ENCODE measurements at regions not wholly inside any gene's neighbourhood (a gene's known extent, or its start where the extent isn't known, plus 50 kb on each side); places are given as distances from the start of the nearest gene placed in this dataset.

GRCh38 chr12:93944911-93945310, 203.5 kb upstream of the PLXNC1 start:
- no peak for DNase-seq (ENCODE audit: low read depth)

- DNase-seq (ENCODE audit: low read depth), result no peak
Observed at GRCh38 chr12:93946542-93947150, 201.7 kb upstream of the PLXNC1 start.

GRCh38 chr12:93947486-93947885, 200.9 kb upstream of the PLXNC1 start:
- no peak for DNase-seq (ENCODE audit: low read depth)

- no peak for DNase-seq (ENCODE audit: low read depth)
Observed at GRCh38 chr12:93950311-93950710, 198.1 kb upstream of the PLXNC1 start.

- DNase-seq (ENCODE audit: low read depth), result no peak
Observed at GRCh38 chr12:93954166-93955112, 193.9 kb upstream of the PLXNC1 start.

- no peak for DNase-seq (ENCODE audit: low read depth)
Observed at GRCh38 chr12:93956551-93956950, 191.8 kb upstream of the PLXNC1 start.

GRCh38 chr12:93957168-93957567, 191.2 kb upstream of the PLXNC1 start:
- DNase-seq (ENCODE audit: low read depth), result no peak

- DNase-seq (ENCODE audit: low read depth), result no peak
Observed at GRCh38 chr12:93957870-93958269, 190.5 kb upstream of the PLXNC1 start.

- no peak for DNase-seq (ENCODE audit: low read depth)
Observed at GRCh38 chr12:93959657-93960056, 188.7 kb upstream of the PLXNC1 start.

- DNase-seq (ENCODE audit: low read depth), result no peak
Observed at GRCh38 chr12:93960521-93960920, 187.9 kb upstream of the PLXNC1 start.

- no peak for DNase-seq (ENCODE audit: low read depth)
Observed at GRCh38 chr12:93962336-93962735, 186.0 kb upstream of the PLXNC1 start.

- DNase-seq (ENCODE audit: low read depth), result no peak
Observed at GRCh38 chr12:93964936-93965335, 183.4 kb upstream of the PLXNC1 start.

- DNase-seq (ENCODE audit: low read depth), result no peak
Observed at GRCh38 chr12:93966516-93967133, 181.8 kb upstream of the PLXNC1 start.

GRCh38 chr12:93967454-93967853, 180.9 kb upstream of the PLXNC1 start:
- DNase-seq (ENCODE audit: low read depth), result no peak

- no peak for DNase-seq (ENCODE audit: low read depth)
Observed at GRCh38 chr12:93968536-93969285, 179.7 kb upstream of the PLXNC1 start.

GRCh38 chr12:93970900-93971688, 177.3 kb upstream of the PLXNC1 start:
- DNase-seq (ENCODE audit: low read depth), result no peak

- DNase-seq (ENCODE audit: low read depth), result no peak
Observed at GRCh38 chr12:93972411-93973208, 175.8 kb upstream of the PLXNC1 start.

GRCh38 chr12:93974252-93974651, 174.1 kb upstream of the PLXNC1 start:
- no peak for DNase-seq (ENCODE audit: low read depth)

- no peak for DNase-seq (ENCODE audit: low read depth)
Observed at GRCh38 chr12:93976024-93976423, 172.4 kb upstream of the PLXNC1 start.

- no peak for DNase-seq (ENCODE audit: low read depth)
Observed at GRCh38 chr12:93977081-93977480, 171.3 kb upstream of the PLXNC1 start.

GRCh38 chr12:93978553-93978952, 169.8 kb upstream of the PLXNC1 start:
- DNase-seq (ENCODE audit: low read depth), result no peak

Data from stimulated activated CD8-positive, alpha-beta memory T cell treated with anti-CD3 and anti-CD28 coated beads, Interleukin-12 subunit alpha, Interleukin-12 subunit beta, amount 100 ng/mL, for 1 hour (primary cell).